ENCODE measurements at regions not wholly inside any gene's neighbourhood (a gene's known extent, or its start where the extent isn't known, plus 50 kb on each side); places are given as distances from the start of the nearest gene placed in this dataset.

- Histone ChIP-seq H3K27ac (ENCODE audit: low read length) (no peak overlapping the region), H3K4me2 (ENCODE audit: low read depth, low read length) (no peak overlapping the region), H3K79me2 (ENCODE audit: low read length) (no peaks in the 10 kb centered on the region), H3K9me3 (replicated peaks; ENCODE audit: insufficient read depth, low read length) (no peaks in the 10 kb centered on the region), H3F3A (ENCODE audit: insufficient read depth, low read length) (no peaks in the 10 kb centered on the region), H4K20me1 (ENCODE audit: insufficient read depth, low read length) (no peaks in the 10 kb centered on the region), H3K4me1 (ENCODE audit: low read length) (no peaks in the 10 kb centered on the region), H3K9me2 (replicated peaks; ENCODE audit: insufficient read depth, low read length) (no peaks in the 10 kb centered on the region), H3K27me3 (replicated peaks; ENCODE audit: insufficient read depth, low read length) (no peaks in the 10 kb centered on the region), H3K9ac (ENCODE audit: low read length) (no peak overlapping the region), H3K4me3 (ENCODE audit: low read length) (no peak overlapping the region), H3K36me3 (replicated peaks; ENCODE audit: insufficient read depth, low read length) (no peaks in the 10 kb centered on the region), H2AFZ (ENCODE audit: low read length) (no peak overlapping the region)
- TF ChIP-seq EZH2 (optimal IDR thresholded peaks at IDR 0.05; ENCODE audit: low read depth, low read length) (no peak), CTCF (IDR thresholded peaks at IDR 0.05; ENCODE audit: low read length) (no peak), EZH2phosphoT487 (IDR thresholded peaks at IDR 0.05; ENCODE audit: low read length) (no peak)
- no peak for DNase-seq
These were observed 356.5 kb downstream of the CBLL2 start for GRCh38 chrX:22629105-22629725.

- no peak overlapping the region for H3K4me2 ChIP-seq (ENCODE audit: low read depth, low read length)
- H4K20me1 ChIP-seq (ENCODE audit: insufficient read depth, low read length): no peaks in the 10 kb centered on the region
- no peaks in the 10 kb centered on the region for H3K9me2 ChIP-seq (replicated peaks; ENCODE audit: insufficient read depth, low read length)
- no peak overlapping the region for H3K9ac ChIP-seq (ENCODE audit: low read length)
- H3K27ac ChIP-seq (ENCODE audit: low read length): no peak overlapping the region
- no peaks in the 10 kb centered on the region for H3K27me3 ChIP-seq (replicated peaks; ENCODE audit: insufficient read depth, low read length)
- no peaks in the 10 kb centered on the region for H3K9me3 ChIP-seq (replicated peaks; ENCODE audit: insufficient read depth, low read length)
- H3K4me1 ChIP-seq (ENCODE audit: low read length): no peaks in the 10 kb centered on the region
- no peaks in the 10 kb centered on the region for H3F3A ChIP-seq (ENCODE audit: insufficient read depth, low read length)
- TF ChIP-seq EZH2 (optimal IDR thresholded peaks at IDR 0.05; ENCODE audit: low read depth, low read length): no peak
- TF ChIP-seq CTCF (IDR thresholded peaks at IDR 0.05; ENCODE audit: low read length): no peak
- TF ChIP-seq EZH2phosphoT487 (IDR thresholded peaks at IDR 0.05; ENCODE audit: low read length): no peak
- no peaks in the 10 kb centered on the region for H3K79me2 ChIP-seq (ENCODE audit: low read length)
- H3K36me3 ChIP-seq (replicated peaks; ENCODE audit: insufficient read depth, low read length): no peaks in the 10 kb centered on the region
- no peak for DNase-seq
- no peak overlapping the region for H2AFZ ChIP-seq (ENCODE audit: low read length)
- no peak overlapping the region for H3K4me3 ChIP-seq (ENCODE audit: low read length)
These were observed 361.4 kb downstream of the CBLL2 start for GRCh38 chrX:22634083-22634482.

- no peak for TF ChIP-seq EZH2phosphoT487 (IDR thresholded peaks at IDR 0.05; ENCODE audit: low read length)
- no peak for TF ChIP-seq EZH2 (optimal IDR thresholded peaks at IDR 0.05; ENCODE audit: low read depth, low read length)
- TF ChIP-seq CTCF (IDR thresholded peaks at IDR 0.05; ENCODE audit: low read length): no peak
- no peak overlapping the region for H3K4me3 ChIP-seq (ENCODE audit: low read length)
- no peaks in the 10 kb centered on the region for H3K9me3 ChIP-seq (replicated peaks; ENCODE audit: insufficient read depth, low read length)
- H3K4me1 ChIP-seq (ENCODE audit: low read length): no peaks in the 10 kb centered on the region
- no peak overlapping the region for H2AFZ ChIP-seq (ENCODE audit: low read length)
- no peaks in the 10 kb centered on the region for H3K9me2 ChIP-seq (replicated peaks; ENCODE audit: insufficient read depth, low read length)
- no peak for DNase-seq
- no peak overlapping the region for H3K27ac ChIP-seq (ENCODE audit: low read length)
- H3K9ac ChIP-seq (ENCODE audit: low read length): no peak overlapping the region
- no peak overlapping the region for H3K4me2 ChIP-seq (ENCODE audit: low read depth, low read length)
- no peaks in the 10 kb centered on the region for H3F3A ChIP-seq (ENCODE audit: insufficient read depth, low read length)
- H3K36me3 ChIP-seq (replicated peaks; ENCODE audit: insufficient read depth, low read length): no peaks in the 10 kb centered on the region
- H4K20me1 ChIP-seq (ENCODE audit: insufficient read depth, low read length): no peaks in the 10 kb centered on the region
- H3K27me3 ChIP-seq (replicated peaks; ENCODE audit: insufficient read depth, low read length): no peaks in the 10 kb centered on the region
- H3K79me2 ChIP-seq (ENCODE audit: low read length): no peaks in the 10 kb centered on the region
These were observed 362.0 kb downstream of the CBLL2 start for GRCh38 chrX:22634751-22635150.

All from MM.1S (cell line).